Thymus (tissue), 11 donors: ENCODE measurements at regions not wholly inside any gene's neighbourhood (a gene's known extent, or its start where the extent isn't known, plus 50 kb on each side); places are given as distances from the start of the nearest gene placed in this dataset.
A peak's percentile ranks its signal among the peaks of the same experiment; 100 is the strongest.

Source experiments
- DNase-seq, 9 donors: peaks; one replicate each; pipeline ENCODE4 v3.0.0-alpha.2; 2013; ENCODE audit warnings: low spot score in 9 of 9, low read depth in 6 of 9, missing footprints in 1 of 9
- H3K27ac ChIP-seq, 2 donors: one replicate each; pipeline ENCODE4 v1.5.1; 2013; ENCODE audit warnings: control low read depth in 1 of 2, low read depth in 1 of 2, low read length in 1 of 2, mild to moderate bottlenecking in 1 of 2, moderate library complexity in 1 of 2
- H3K27me3 ChIP-seq, 2 donors: one replicate each; pipeline ENCODE4 v1.5.1; 2013; ENCODE audit warnings: low read length in 1 of 2; ENCODE audit not compliant: control insufficient read depth in 2 of 2, insufficient read depth in 1 of 2
- H3K36me3 ChIP-seq, 2 donors: one replicate each; pipeline ENCODE4 v1.5.1; 2013; ENCODE audit warnings: low read length in 1 of 2, mild to moderate bottlenecking in 1 of 2, moderate library complexity in 1 of 2; ENCODE audit not compliant: control insufficient read depth in 2 of 2, insufficient read depth in 2 of 2
- H3K4me1 ChIP-seq, 2 donors: one replicate each; pipeline ENCODE4 v1.5.1; 2013; ENCODE audit warnings: low read length in 2 of 2; ENCODE audit not compliant: control insufficient read depth in 2 of 2, insufficient read depth in 2 of 2
- H3K4me3 ChIP-seq, 2 donors: one replicate each; pipeline ENCODE4 v1.5.1; 2013; ENCODE audit warnings: low read length in 2 of 2, control low read depth in 1 of 2, mild to moderate bottlenecking in 1 of 2
- H3K9me3 ChIP-seq, 2 donors: one replicate each; pipeline ENCODE4 v1.5.1; 2013; ENCODE audit warnings: low read length in 1 of 2, mild to moderate bottlenecking in 1 of 2; ENCODE audit not compliant: control insufficient read depth in 2 of 2, insufficient read depth in 1 of 2
- WGBS: extraction: QIAGEN DNeasy Blood & Tissue Kit; methylation state at CpG from one replicate; pipeline ENCODE4 v1.1.7; 2013; 5-methylcytosine and 5-hydroxymethylcytosine counted together
- donor health status: healthy.

GRCh38 chrX:131795442-131796229 lies 227.5 kb upstream of the STK26 start:
- Histone ChIP-seq H3K4me3 (no peak overlapping the region), H3K4me1 (peaks cover 0 to 5% of the 10 kb centered on the region in 2 donors), H3K27me3 (peaks cover 0 to 21% of the 10 kb centered on the region in 2 donors), H3K9me3 (no peaks in the 10 kb centered on the region), H3K27ac (no peak overlapping the region), H3K36me3 (peaks cover 4 to 11% of the 10 kb centered on the region in 2 donors)
- DNase-seq: no peak
- WGBS: 98% methylated on average over 44 of the region's 44 CpGs

DNA sequence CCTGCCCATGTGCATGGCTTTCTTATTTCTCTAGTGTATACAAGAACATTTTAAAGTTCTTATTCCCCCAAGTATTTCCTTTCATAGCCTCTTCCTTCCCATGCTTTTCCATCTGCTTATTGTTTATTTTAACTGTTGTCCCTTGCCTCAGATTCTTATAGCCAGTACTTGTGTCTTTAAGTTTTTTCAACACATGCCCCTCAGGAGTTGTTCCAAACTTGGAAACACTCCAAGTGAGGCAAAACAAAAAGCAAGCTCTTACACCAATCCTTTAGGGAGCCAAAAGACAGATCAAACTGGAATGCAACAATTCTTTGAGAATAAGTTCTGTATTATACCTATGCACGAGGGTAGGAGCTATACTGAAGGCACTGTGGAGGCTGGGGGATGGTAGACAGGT lies 222.0 kb upstream of the STK26 start:
- Histone ChIP-seq H3K27ac (no peak overlapping the region), H3K27me3 (peaks cover 0 to 11% of the 10 kb centered on the region in 2 donors), H3K4me3 (no peak overlapping the region), H3K4me1 (no peaks in the 10 kb centered on the region), H3K36me3 (no peaks in the 10 kb centered on the region), H3K9me3 (no peaks in the 10 kb centered on the region)
- WGBS: 90% methylated on average over 1 of the region's 1 CpG
- DNase-seq: no peak

DNA sequence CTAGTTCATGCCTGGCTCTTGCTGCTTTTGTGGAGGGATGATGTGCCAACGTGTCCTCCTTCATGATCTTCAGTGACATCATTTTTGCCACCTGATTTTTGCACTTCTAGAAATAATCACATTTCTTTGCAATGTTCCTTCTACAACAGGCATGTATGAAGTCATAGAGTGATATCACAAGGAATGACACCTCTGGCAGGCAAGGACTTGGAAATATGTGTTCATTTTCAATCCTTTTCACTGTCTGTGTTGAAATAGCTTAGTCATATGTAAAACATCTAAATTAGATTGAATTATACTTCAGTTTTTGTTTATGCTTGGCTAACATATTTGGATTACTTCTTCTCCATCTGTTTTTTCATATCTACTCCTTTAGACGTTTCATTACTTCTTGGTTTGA lies 221.2 kb upstream of the STK26 start:
- Histone ChIP-seq H3K27ac (no peak overlapping the region), H3K36me3 (no peaks in the 10 kb centered on the region), H3K27me3 (peaks cover 0 to 9% of the 10 kb centered on the region in 2 donors), H3K9me3 (no peaks in the 10 kb centered on the region), H3K4me3 (no peak overlapping the region), H3K4me1 (no peaks in the 10 kb centered on the region)
- 100% methylated on average over 2 of the region's 2 CpGs for WGBS
- no peak for DNase-seq

DNA sequence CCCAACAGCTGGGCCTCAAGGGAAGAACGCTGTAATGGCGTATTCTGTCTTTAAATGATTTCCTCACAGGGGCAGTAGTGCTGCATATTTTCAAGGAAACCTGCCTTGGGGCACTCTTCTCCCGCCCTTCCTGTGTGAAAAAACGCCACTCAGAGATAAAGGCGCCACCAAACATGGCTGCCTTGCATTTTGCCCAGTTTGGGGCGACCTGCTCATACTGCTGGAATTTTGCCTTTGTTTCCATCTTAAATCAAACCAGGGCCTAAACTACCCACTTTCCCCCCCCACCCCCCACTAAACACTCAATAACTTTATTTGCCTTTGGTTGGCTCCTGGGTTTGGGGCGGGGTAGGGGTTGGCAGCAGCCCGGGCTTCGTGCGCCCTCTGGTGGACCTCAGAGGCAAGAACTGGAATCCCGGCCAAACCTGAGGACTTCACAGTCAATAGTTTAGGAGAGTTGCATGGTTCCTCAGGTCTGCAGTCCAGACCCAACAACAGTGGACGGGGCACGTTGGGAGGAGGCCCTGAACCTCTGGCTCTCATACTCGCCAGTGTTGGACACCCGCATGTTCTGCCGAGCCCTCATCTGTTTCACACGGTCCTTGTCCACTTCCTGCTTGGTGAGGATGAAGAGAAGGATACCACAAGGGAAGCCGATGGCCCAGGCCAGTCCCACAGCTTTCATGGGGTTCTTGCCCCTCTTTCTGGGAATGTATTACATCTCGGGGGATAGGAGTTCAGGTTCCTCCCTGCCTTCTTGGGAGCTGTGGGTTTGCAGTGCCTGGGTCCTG lies 220.1 kb upstream of the STK26 start:
- peak in 4 of 9 donors; percentile 64 to 94 (median 80) for DNase-seq
- peak overlapping the region in 1 of 2 donors; percentile 52 for H3K27ac ChIP-seq
- no peaks in the 10 kb centered on the region for H3K36me3 ChIP-seq
- 97% methylated on average over 19 of the region's 19 CpGs for WGBS
- peaks cover 0 to 1% of the 10 kb centered on the region in 2 donors for H3K27me3 ChIP-seq
- H3K4me3 ChIP-seq: peak overlapping the region in 1 of 2 donors; percentile 41
- no peaks in the 10 kb centered on the region for H3K4me1 ChIP-seq
- H3K9me3 ChIP-seq: no peaks in the 10 kb centered on the region

GRCh38 chrX:131812847-131813825 lies 210.0 kb upstream of the STK26 start:
- 25% methylated on average over 11 of the region's 11 CpGs for WGBS
- H3K27ac ChIP-seq: peak overlapping the region; percentile 67 to 94
- no peaks in the 10 kb centered on the region for H3K36me3 ChIP-seq
- H3K4me1 ChIP-seq: peaks cover 0 to 7% of the 10 kb centered on the region in 2 donors
- peak overlapping the region; percentile 33 to 56 for H3K4me3 ChIP-seq
- peak in 7 of 9 donors; percentile 51 to 97 (median 68) for DNase-seq
- no peaks in the 10 kb centered on the region for H3K9me3 ChIP-seq
- H3K27me3 ChIP-seq: no peaks in the 10 kb centered on the region

DNA sequence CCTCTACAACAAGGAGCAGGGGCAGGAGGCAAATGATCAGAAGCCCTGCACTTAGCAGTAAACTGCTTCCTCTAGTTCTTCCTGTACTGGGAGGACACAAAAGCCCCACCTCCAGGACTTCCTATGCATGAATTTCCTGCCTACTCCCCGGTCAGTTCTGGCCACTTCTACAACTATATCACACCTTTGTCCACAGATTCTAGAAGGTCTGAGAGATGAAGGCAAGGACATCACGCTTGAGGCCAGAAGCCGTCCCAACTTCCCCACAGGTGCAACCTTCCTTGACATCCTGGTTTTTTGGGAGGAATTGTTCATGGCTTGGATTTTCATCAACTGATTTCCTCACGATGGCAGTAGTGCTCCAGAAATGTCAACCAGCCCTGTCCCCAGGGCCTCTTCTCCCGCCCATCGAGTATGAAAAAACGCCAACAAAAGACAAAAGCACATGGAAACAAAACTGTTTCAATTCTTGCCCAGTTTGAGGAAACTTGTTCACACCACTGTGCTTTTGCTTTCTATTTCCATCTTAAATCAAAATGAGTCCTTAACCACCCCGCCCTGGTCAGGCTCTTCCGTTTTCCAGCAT lies 206.5 kb upstream of the STK26 start:
- Histone ChIP-seq H3K9me3 (no peaks in the 10 kb centered on the region), H3K4me3 (peak overlapping the region; percentile 23 to 30), H3K4me1 (peaks cover 0 to 7% of the 10 kb centered on the region in 2 donors), H3K36me3 (no peaks in the 10 kb centered on the region), H3K27me3 (no peaks in the 10 kb centered on the region), H3K27ac (peak overlapping the region in 1 of 2 donors; percentile 28)
- peak in 4 of 9 donors; percentile 71 to 96 (median 88) for DNase-seq
- WGBS: 67% methylated on average over 9 of the region's 9 CpGs

DNA sequence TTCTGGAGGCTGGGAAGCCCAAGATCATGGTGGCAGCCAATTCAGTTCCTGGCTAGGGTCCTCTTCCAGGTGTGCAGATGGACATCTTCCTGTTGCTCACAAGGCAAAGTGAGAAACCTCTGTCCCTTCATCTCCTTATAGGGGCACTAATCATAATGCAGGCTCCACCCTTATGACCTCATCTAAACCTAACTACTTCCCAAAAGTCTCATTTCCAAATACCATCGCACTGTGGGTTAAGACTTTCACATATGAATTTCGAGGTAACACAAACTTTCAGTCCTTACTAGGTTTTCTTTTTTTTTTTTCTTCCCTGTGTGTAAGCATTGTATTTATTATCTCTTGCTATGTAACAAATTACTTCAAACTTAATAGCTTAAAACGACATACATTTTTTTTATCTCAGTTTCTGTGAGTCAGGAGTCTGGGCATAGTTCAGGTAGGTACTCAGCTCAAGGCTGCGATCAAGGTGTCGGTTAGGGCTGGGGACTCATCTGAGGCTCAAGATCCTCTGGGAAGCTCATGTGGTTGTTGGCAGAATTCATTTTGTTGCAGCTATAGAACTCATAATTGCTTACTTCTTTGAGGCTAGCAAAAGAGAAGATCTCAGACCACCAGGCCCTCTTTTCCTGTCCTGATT lies 204.7 kb upstream of the STK26 start:
- H3K27ac ChIP-seq: no peak overlapping the region
- no peaks in the 10 kb centered on the region for H3K9me3 ChIP-seq
- H3K36me3 ChIP-seq: no peaks in the 10 kb centered on the region
- DNase-seq: no peak
- peaks cover 0 to 6% of the 10 kb centered on the region in 2 donors for H3K4me1 ChIP-seq
- no peak overlapping the region for H3K4me3 ChIP-seq
- 92% methylated on average over 5 of the region's 5 CpGs for WGBS
- no peaks in the 10 kb centered on the region for H3K27me3 ChIP-seq
